GM19452 (cell line): ENCODE measurements at regions not wholly inside any gene's neighbourhood (a gene's known extent, or its start where the extent isn't known, plus 50 kb on each side); places are given as distances from the start of the nearest gene placed in this dataset.
"Not testable (repeated sequence)": the region's sequence is repeated elsewhere in the genome, so short reads cannot be mapped to it uniquely, and the experiment has no call there.

ENCODE experiments used
- ATAC-seq: cut with Tn5 transposase; IDR thresholded peaks from one replicate; pipeline ENCODE4 v1.9.1; 2021; ENCODE audit not compliant: unreplicated experiment

DNA sequence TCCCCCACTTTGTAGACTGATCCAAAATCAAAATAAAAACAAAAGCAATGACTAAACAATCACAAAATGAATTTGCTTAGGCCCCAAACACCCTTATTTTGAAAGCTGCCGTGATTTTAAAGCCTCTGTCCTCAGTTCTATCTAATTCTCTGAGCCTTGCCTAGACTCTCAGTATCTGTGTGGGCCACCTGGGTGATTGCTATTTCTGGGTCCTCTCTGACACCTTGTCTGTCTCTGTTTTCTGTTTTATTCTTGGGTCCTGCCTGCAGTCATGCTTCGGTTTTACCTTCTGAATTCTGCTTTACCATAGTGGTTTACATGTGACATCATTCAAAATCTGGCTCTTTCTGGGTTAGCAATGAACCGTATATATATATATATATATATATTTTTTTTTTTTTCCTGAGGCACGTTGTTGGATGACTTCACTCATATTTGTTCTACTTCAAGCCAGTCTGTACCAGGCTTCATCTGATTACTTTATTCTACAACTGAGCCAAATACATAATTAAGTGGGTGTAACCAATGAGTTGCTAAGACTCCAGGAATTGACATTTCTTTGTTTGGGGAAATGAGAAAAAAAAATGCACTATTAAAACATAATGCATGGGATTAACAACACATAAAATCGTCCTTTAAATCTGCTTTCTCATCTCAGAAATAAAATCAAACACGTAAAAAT is 710.7 kb upstream of the SLIT2 start:
- no peak for ATAC-seq

DNA sequence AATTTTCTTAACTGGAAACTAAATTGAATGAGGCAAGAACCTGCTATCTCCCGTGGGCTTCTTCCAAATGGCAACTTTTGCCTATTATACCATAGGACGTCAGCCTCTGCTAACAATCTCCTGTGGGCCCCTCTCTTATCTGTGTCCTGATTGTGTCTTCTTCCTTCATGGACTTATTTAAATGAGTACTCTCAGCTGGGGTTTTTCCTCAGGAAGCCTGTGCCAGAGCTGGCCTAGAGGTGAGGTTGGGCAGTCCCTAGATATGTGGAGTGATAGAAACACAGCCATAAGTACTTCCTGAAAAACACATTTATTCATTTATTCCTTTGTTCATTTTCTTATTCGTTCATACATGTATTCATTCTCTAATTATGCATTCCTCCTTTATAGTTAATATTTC is 712.5 kb upstream of the SLIT2 start:
- no peak for ATAC-seq

DNA sequence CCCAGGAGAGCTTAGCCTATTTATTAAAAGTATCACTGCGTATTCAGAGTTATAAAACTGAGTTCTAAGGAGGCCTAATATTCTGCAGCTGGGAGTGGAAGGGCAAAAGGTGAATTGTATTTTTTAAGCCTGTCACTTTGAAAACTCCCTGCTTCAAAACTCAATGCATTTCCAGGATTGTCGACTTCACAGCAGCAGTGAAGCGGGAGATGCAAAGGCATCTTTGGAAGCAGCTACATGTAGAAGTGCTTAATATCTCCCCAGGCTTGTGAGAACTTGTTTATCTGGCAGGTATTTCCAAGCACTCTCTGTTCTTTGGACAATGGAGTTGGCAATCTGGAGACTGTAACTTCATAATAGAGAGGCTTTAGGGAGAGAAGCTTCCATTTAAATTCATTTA is 717.5 kb upstream of the SLIT2 start:
- ATAC-seq: no peak

DNA sequence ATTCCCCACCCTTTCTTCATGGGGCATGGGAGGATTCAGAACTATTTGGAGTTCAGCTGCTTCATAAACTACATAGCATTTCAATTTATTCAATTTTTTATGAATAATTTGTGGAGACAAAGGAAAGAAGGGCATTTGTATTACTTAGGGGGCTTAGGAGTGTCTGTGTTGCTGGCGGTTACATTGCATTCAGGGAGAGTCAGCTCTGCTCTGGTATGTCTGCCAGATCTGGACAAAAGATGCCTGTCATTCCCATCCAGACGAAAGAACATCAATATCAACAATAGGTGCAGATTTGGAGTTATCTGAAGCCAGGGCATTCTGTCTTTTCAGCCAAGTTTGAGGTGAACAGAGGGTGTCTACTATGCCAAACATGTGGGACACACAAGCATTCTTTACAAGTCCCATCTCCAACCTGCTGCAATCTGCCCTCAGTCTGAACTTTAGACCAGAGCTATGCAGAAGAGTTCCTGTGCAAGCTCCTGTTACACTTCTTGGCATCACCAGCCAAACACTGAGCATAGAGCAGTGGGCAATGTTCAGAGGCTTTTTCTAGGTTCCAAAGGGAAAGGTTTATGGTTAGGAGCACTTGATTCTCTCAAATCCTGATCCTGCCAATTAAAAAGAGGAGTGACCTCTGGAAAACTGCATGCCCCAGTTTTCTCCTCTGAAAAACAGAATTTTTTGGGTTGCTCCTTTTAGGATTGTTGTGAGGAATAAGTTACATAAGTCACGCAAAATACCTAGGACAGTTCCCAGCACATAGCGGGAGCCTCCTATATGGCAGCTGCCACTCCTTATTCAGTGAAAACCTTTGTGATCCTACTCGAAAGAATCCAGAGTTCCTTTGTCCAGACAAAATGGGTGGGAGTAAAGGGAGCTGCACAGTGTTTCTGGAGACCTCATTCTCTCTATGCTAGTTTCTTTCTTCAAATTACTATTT is 719.5 kb upstream of the SLIT2 start:
- ATAC-seq: no peak

DNA sequence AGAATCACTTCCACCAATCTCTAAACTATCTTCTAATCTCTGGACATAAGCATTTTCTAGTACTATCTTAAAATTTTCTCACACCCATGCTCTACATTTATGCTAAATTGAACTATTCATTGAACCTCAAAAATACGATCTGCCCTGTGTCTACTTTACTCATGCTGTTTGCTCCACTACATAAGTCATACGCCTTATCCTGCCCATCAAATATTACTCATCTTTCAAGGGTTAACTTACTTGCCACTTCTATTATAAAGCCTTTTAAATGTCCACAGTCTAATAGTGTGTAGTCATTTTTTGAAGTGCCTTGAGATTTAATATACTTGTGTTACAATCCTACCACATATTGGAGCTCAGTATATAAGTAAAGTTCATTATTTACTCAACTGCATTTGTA is 727.7 kb upstream of the SLIT2 start:
- ATAC-seq: no peak

DNA sequence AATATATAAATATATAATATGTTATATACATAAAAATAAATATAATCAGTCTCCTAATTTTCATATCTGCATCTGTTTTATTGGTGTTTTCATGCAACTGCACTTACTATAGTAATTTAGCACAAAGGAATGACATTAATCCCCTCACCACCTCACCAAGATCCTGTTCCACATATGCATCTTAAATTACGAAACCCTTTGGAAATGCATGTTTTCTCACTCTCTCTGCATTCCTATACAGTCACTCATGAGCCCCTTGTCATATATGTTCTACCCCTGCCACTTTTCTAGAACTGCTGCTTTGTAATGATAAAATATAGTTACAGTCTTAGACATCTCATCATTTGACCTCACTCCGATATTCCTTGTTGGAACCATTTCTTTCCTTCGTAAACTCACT is 728.7 kb upstream of the SLIT2 start:
- no peak for ATAC-seq

DNA sequence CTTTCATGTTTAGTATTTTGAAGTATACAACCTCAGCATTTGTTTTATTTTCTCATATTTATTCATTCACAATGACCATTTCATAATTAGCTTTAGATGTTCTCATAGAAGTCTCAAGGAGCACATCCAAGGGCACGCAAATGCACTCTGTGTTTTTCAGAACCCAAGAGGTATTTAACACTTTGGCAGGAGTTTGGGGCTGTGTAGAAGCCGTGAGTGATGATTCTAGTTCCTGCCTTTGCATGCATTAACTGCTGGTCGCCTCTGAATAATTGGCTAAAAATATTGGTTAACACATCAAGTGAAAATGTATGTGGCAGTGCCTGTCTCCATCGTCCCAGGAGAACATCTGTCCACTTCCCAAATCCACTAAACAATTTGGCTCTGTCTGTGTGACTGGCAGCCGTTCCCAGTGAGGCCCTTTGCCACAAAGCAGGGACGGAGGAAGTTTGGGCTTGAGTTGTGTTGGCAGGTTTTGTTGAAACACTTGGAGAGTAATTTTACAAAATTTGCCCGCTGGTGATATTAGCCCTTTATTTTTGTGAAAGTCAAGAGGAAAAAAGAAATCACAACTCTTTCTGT is 730.7 kb upstream of the SLIT2 start:
- no peak for ATAC-seq

DNA sequence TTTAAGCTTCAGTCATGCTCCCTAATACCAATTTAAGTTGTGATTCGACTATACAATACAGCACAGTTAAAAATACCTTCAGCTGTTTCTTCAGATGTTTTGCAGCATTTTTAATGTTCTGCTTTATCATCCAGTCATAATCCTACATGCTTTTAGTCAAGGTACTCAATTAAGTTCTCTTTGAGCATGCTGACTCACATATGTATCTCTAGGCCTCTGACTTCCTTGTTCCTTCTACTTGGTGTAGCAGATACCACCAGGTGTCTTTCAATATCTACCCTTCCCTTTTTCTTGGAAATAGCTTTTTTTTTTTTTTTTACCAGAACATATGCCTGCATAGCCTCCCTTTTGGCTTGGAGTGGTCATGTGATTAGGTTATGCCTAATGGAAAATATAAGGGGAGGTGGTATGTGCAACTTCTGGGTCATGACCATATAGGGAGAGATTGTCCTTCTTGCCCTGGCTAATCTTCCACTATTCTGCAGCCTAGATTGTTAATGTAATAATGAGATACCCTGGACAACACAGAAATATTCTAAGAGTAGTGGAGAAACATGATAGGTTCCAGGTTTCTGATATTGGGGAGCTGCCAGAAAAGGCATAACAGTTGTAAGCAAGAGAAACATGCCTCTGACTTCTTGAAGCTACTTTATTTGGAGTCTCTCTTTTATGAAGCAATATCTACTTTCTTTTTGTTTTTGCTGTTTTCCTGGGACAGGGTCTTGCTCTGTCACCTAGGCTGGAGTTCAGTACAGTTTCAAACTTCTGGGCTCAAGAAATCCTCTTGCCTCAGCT is 737.2 kb upstream of the SLIT2 start:
- no peak for ATAC-seq

DNA sequence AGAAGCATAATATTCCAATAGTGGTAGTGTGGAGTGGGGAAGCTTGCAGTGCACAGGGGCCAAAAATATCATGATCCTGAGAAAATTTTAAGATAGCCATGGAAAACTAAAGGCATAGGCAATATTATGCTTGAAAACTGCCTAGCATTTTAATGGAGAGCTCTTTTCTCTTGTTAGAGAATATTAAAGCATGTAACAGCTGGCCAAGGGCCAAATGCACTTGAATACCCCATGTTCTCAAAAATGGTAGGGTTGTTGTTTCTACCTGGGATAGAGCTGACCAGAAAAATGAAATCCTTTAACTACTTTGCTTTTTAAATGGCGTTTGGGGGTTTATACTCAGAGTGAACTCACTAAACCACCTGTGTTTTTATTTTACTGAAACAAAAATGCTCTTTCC is 739.6 kb upstream of the SLIT2 start:
- ATAC-seq: no peak

DNA sequence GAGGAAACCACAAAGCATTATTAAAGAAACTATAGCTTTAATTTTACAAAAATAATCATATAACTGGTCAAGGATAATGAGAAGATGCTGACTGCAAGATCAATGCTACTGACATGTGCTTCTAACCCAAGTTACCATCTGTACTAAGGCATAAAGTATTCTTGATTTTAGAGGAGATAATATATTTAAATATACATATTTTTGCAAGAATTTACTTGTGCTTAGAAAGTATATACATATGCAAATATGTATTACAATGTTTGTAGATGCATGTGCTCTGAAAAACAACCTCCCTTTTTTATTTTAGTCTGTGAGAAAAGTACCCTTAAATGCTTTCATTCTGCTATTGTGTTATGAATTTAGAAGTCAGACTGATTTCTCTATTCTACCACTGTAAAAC is 740.7 kb upstream of the SLIT2 start:
- ATAC-seq: no peak

DNA sequence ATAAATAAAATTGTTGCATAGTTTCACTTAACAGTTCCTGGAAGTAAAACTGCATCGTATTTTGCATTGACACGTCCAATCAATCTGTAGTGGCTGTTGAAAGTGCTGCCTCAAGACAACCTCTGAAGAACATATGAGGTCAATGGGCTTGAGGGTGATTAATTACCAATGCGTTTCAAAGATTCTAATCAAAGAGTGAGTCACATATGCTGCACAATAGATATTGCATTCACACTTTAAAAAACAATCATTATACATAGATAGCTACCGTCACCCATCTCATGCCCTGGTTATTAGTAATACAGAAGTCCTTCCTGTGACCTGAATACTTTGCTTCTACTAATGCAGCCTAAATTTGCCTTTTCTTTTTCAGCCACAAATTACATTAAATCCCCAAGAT is 743.3 kb upstream of the SLIT2 start:
- ATAC-seq: no peak

DNA sequence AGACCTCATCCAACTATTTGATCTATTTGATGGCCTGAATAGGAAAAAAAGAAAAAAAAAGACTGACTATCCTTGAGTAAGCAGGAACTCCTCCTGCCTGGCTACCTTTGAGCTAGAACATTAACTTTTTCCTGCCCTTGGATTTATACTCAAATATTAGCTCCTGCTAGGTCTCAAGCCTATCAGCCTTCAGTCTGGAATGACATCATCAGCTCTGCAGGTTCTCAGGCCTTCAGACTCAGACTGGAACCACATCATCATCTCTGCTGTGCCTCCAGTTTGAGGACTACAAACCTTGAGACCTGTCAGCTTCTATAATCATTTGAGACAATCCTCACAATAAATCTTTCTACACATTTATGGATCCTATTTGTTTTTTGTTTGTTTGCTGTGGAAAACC is 754.0 kb upstream of the SLIT2 start:
- no peak for ATAC-seq

DNA sequence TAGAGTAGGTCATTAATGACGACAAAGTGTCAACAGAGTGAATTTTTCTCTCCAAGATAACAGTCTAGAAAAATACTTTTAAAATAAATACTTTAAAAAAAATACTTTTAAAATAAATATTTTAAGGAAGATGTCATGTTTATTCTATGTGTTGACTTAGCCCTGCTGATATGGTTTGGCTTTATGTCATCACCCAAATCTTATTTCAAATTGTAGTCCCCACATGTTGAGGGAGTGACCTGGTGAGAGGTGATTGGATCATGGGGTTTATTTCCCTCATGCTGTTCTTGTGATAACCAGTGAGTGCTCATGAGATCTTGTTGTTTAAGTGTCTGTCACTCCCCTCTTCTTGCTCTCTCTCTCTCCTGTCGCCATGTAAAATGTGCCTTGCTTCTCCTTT is 754.9 kb upstream of the SLIT2 start:
- ATAC-seq: no peak

DNA sequence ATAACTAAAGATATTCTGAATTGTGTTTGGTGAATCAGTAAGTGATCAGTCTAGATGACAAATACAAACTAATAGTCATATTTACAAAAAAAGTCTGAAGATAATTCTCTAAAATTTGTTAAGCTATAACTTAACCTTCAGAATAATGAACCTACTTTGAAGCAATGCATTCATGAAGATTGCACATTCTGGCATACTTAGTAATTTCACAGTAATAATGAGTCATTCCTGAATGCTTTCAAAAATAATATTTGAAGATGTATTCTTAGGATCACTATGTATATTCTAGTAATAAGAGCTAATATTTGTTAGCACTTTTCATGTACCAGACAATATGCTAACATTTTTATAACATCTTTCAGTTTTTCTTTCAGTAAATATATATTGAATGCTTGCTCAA is 756.7 kb upstream of the SLIT2 start:
- ATAC-seq: no peak

DNA sequence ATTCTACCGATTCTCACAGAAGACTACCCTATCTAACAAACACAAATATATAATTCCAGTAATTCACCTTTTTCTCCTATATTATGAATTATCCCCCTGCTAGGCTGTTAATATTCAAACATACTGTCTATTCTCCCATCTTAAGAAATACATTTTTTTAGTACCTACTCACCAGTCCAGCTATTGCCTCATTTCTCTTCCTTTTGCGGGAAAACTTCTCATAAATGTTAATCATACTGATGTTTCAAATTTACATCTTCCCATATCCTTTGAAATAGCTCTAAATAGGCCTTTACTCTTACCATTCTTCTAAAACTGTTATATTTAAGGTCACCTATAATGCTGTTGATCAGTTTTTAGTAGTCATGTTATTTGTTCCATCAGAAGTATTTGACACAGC is 759.1 kb upstream of the SLIT2 start:
- no peak for ATAC-seq

DNA sequence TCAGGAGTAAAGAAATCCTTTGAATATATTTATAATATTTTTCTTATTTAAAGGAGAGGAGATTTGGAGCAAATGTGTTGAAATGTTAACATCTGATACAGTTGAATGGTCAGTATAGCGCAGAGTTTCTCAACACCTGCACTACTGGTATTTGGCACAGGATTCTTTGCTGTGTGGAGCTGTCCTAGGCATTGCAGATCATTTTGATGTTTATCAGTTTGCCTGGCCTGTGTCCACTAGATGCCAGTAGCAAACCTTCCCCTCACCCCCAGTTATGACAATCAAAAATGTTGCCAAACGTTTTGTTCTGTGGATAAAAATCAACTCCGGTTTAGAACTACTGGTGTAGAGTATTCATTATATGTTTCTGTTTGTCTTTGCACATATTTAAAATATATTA is 765.3 kb upstream of the SLIT2 start:
- ATAC-seq: no peak

DNA sequence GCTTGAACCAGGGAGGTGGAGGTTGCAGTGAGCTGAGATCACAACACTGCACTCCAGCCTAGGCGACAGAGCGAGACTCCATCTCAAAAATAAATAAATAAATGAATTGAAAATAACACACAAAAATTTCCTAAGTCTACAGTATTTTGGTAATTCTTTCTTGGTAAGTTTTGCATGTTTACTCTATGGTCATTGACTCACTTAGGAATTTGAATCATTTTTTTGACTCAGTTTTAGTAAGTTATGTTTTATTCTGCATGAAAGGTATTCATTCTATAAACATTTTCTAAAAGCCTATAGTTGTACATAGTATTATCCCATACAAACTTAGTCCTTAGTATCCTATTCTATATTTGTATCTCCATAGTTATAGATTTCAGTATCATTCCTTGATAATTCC is 772.9 kb upstream of the SLIT2 start:
- no peak for ATAC-seq

DNA sequence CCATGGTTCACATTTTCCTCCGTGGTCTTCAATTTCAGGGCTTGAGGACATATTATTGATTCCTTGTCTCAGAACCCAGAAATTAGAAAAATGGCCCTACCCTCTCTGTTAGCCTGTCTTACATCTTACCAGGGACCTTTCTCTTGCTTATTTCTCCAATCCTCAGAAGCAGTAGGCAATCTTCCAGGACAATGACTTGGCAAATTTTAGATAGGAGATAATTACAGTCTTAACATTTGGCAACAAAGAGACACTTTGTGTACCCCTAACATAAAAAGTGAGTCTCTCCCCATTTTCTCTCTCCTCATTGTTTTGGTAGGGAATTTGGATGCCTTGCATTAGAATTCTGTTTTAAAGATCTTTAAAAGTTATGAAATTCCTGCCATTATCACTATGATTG is 778.1 kb upstream of the SLIT2 start:
- no peak for ATAC-seq

DNA sequence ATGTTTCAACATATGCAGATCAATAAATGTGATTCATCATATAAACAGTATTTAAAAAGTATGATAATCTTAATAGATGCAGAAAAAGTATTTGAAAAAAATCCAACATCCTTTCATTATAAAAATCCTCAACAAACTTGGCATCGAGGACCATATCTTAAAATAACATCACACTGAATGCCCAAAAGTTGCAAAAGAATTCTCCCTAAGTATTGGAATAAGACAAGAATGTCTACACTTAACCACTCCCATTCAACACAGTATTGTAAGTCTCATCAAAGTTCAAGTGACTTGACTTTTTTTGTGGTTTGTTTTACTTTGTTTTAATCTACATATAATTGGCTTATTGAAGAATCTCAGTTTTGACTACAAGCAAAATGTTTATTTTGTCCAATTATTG is 779.0 kb upstream of the SLIT2 start:
- ATAC-seq: no peak

DNA sequence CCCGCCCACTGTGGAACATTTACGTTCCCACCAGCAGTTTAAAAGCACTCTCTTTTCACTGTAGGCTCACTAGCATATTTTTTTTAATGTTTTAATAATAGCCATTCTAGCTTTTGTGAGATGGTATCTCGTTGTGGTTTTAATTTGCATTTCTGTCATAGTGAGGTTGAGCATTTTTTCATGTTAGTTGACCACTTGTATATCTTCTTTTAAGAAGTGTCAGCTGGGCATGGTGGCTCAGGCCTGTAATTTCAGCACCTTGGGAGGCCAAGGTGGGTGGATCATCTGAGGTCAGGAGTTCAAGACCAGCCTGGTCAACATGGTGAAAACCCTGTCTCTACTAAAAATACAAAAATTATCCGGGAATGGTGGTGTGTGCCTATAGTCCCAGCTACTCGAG is 781.7 kb upstream of the SLIT2 start:
- ATAC-seq: not testable (repeated sequence)

DNA sequence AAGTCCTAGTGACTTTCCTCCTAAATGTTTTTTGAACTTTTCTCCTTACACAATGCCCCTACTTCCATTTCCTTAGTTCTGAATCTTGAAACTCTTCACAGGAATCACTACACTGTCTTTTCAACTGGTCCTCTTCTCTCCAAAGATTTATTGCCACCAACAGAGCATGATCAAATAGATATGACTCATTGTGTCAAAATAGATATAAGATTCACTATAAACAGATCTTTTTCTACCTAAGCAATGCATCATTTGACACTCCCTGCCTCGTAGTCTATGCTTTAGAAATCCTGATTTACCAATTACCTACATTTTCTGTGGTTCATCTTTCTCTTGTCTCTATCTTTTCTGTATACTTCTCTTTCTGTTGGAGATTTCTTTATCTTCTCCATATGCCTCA is 789.6 kb upstream of the SLIT2 start:
- ATAC-seq: no peak
